GM21529 (cell line): ENCODE measurements at regions not wholly inside any gene's neighbourhood (a gene's known extent, or its start where the extent isn't known, plus 50 kb on each side); places are given as distances from the start of the nearest gene placed in this dataset.
"Not testable (repeated sequence)": the region's sequence is repeated elsewhere in the genome, so short reads cannot be mapped to it uniquely, and the experiment has no call there.

Experiments
- ATAC-seq: cut with Tn5 transposase; IDR thresholded peaks from one replicate; pipeline ENCODE4 v1.9.1; 2021; ENCODE audit not compliant: unreplicated experiment

- ATAC-seq: no peak
Observed at GRCh38 chr2:210860276-210860675, 303.9 kb downstream of the CPS1 start.

GRCh38 chr2:210861038-210861665 is 304.8 kb downstream of the CPS1 start:
- no peak for ATAC-seq

- ATAC-seq: no peak
Observed at GRCh38 chr2:210862283-210863065, 306.1 kb downstream of the CPS1 start.

GRCh38 chr2:210863283-210863682 is 306.9 kb downstream of the CPS1 start:
- ATAC-seq: no peak

- ATAC-seq: not testable (repeated sequence)
Observed at GRCh38 chr2:210871566-210871965, 315.2 kb downstream of the CPS1 start.

GRCh38 chr2:210873631-210874030 is 317.2 kb downstream of the CPS1 start:
- peak; percentile 44 for ATAC-seq

- ATAC-seq: no peak
Observed at GRCh38 chr2:210884227-210884626, 327.8 kb downstream of the CPS1 start.

GRCh38 chr2:210888035-210888434 is 331.6 kb downstream of the CPS1 start:
- ATAC-seq: no peak

- no peak for ATAC-seq
Observed at GRCh38 chr2:210895132-210895531, 338.7 kb downstream of the CPS1 start.

- no peak for ATAC-seq
Observed at GRCh38 chr2:210899131-210899530, 342.7 kb downstream of the CPS1 start.

GRCh38 chr2:210901326-210901725 is 344.9 kb downstream of the CPS1 start:
- no peak for ATAC-seq

GRCh38 chr2:210912779-210913178 is 356.4 kb downstream of the CPS1 start:
- no peak for ATAC-seq

- no peak for ATAC-seq
Observed at GRCh38 chr2:210913461-210913860, 357.1 kb downstream of the CPS1 start.

GRCh38 chr2:210915912-210916311 is 359.5 kb downstream of the CPS1 start:
- no peak for ATAC-seq

- ATAC-seq: no peak
Observed at GRCh38 chr2:210917465-210917864, 361.1 kb downstream of the CPS1 start.

- ATAC-seq: no peak
Observed at GRCh38 chr2:210919128-210919527, 362.7 kb downstream of the CPS1 start.

- ATAC-seq: no peak
Observed at GRCh38 chr2:210922419-210922818, 366.0 kb downstream of the CPS1 start.

GRCh38 chr2:210928714-210929113 is 372.3 kb downstream of the CPS1 start:
- ATAC-seq: no peak

- no peak for ATAC-seq
Observed at GRCh38 chr2:210938228-210938627, 381.8 kb downstream of the CPS1 start.

GRCh38 chr2:210946395-210946794 is 390.0 kb downstream of the CPS1 start:
- ATAC-seq: no peak

- ATAC-seq: not testable (repeated sequence)
Observed at GRCh38 chr2:210950434-210951060, 394.1 kb downstream of the CPS1 start.

- ATAC-seq: no peak
Observed at GRCh38 chr2:210954386-210954907, 398.0 kb downstream of the CPS1 start.
